Prostate gland (tissue), 2 donors: ENCODE measurements at regions not wholly inside any gene's neighbourhood (a gene's known extent, or its start where the extent isn't known, plus 50 kb on each side); places are given as distances from the start of the nearest gene placed in this dataset.

Experiments used
- CTCF ChIP-seq, 4 experiments: fragments of 200-600 bp in 2 of 4; fragments of 450-650 bp in 2 of 4; sonication (generic) in 2 of 4; IDR thresholded peaks; 1 replicate in 3 of 4; 2 replicates in 1 of 4; pipeline ENCODE4 v1.5.1; 2016 to 2019; ENCODE audit warnings: antibody characterized with exemption in 4 of 4, mild to moderate bottlenecking in 2 of 4, moderate library complexity in 2 of 4
- POLR2A ChIP-seq: fragments of 450-650 bp; IDR thresholded peaks from one replicate; pipeline ENCODE4 v1.6.1; 2016; ENCODE audit warnings: antibody characterized with exemption, mild to moderate bottlenecking

DNA sequence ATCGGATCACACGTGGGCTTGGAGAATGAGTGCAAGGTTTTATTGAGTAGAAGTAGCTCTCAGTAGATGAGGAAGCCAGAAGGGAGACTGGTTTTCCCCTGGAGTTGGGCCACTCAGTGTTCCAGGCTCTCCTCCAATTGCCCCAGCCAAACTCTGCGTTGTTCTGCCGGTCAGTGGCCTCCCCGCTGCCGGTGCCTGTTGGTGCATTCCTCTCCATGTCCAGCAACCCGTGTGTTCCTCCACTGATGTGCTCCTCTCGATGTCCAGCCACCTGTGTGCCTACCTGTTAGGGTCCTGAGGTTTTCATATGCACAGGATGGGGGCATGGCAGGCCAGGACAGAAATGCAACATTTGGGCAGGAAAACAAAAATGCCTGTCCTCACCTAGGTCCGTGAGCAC, 888.0 kb upstream of the PTPRD start:
- TF ChIP-seq CTCF (IDR thresholded peaks at IDR 0.05) (no peak), POLR2A (no peak)
